ENCODE measurements at regions not wholly inside any gene's neighbourhood (a gene's known extent, or its start where the extent isn't known, plus 50 kb on each side); places are given as distances from the start of the nearest gene placed in this dataset.

- no peak overlapping the region for H3K4me3 ChIP-seq (ENCODE audit: low read depth, low read length)
- no peak for TF ChIP-seq CTCF (IDR thresholded peaks at IDR 0.05; ENCODE audit: insufficient read depth, low read length)
- no peak for DNase-seq (ENCODE audit: low read depth)
Measured at GRCh38 chr21:28669321-28669720, 323.4 kb downstream of the LTN1 start.

- no peak for TF ChIP-seq CTCF (IDR thresholded peaks at IDR 0.05; ENCODE audit: insufficient read depth, low read length)
- H3K4me3 ChIP-seq (ENCODE audit: low read depth, low read length), result no peak overlapping the region
- no peak for DNase-seq (ENCODE audit: low read depth)
Measured at GRCh38 chr21:28663754-28664153, 328.9 kb downstream of the LTN1 start.

GRCh38 chr21:28663111-28663693 is 329.5 kb downstream of the LTN1 start:
- no peak overlapping the region for H3K4me3 ChIP-seq (ENCODE audit: low read depth, low read length)
- DNase-seq (ENCODE audit: low read depth), result peak; percentile 52
- no peak for TF ChIP-seq CTCF (IDR thresholded peaks at IDR 0.05; ENCODE audit: insufficient read depth, low read length)

GRCh38 chr21:28657566-28657965 is 335.1 kb downstream of the LTN1 start:
- no peak overlapping the region for H3K4me3 ChIP-seq (ENCODE audit: low read depth, low read length)
- no peak for TF ChIP-seq CTCF (IDR thresholded peaks at IDR 0.05; ENCODE audit: insufficient read depth, low read length)
- peak; percentile 53 for DNase-seq (ENCODE audit: low read depth)

GRCh38 chr21:28655471-28655870 is 337.2 kb downstream of the LTN1 start:
- TF ChIP-seq CTCF (IDR thresholded peaks at IDR 0.05; ENCODE audit: insufficient read depth, low read length), result no peak
- H3K4me3 ChIP-seq (ENCODE audit: low read depth, low read length), result no peak overlapping the region
- no peak for DNase-seq (ENCODE audit: low read depth)

- TF ChIP-seq CTCF (IDR thresholded peaks at IDR 0.05; ENCODE audit: insufficient read depth, low read length), result no peak
- DNase-seq (ENCODE audit: low read depth), result no peak
- H3K4me3 ChIP-seq (ENCODE audit: low read depth, low read length), result no peak overlapping the region
Measured at GRCh38 chr21:28654406-28654805, 338.3 kb downstream of the LTN1 start.

GRCh38 chr21:28644762-28645161 is 347.9 kb downstream of the LTN1 start:
- TF ChIP-seq CTCF (IDR thresholded peaks at IDR 0.05; ENCODE audit: insufficient read depth, low read length), result peak; percentile 2
- DNase-seq (ENCODE audit: low read depth), result peak; percentile 64
- no peak overlapping the region for H3K4me3 ChIP-seq (ENCODE audit: low read depth, low read length)
